ENCODE measurements at regions not wholly inside any gene's neighbourhood (a gene's known extent, or its start where the extent isn't known, plus 50 kb on each side); places are given as distances from the start of the nearest gene placed in this dataset.

DNA sequence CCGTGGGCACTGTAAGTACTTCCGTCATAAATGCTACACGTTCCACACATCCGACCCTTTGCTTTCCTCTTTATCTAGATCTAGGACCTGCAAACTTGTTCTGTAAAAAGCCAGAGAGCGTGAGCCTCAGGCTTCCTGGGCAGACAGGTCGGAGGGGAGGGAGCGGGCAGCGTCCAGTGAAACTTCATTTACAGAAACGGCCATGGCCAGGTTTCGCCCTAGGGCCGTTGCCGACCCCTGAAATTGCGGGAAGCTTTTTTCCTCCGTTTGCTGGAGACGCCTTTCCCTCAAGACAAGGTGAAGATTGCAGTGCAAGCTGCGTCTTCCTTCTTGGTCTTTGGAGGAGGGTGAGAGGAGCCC lies 155.4 kb downstream of the DLL1 start:
- no peak overlapping the region for H3K9ac ChIP-seq (replicated peaks; ENCODE audit: extremely low read depth, insufficient read depth, low read length)
- no TSS peak for BruUV-seq (replicated peaks)
- TF ChIP-seq, protein P1, sequence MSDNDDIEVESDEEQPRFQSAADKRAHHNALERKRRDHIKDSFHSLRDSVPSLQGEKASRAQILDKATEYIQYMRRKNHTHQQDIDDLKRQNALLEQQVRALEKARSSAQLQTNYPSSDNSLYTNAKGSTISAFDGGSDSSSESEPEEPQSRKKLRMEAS (IDR thresholded peaks at IDR 0.05; ENCODE audit: insufficient read depth, insufficient read length) = no peak
- TF ChIP-seq CTCF (IDR thresholded peaks at IDR 0.05; ENCODE audit: extremely low read depth in 1 of 2, insufficient read depth in 1 of 2, low read depth in 1 of 2, low read length in 2 of 2) (no peak), JUN (IDR thresholded peaks at IDR 0.05; ENCODE audit: borderline replicate concordance, insufficient read depth, insufficient read length, low read depth) (no peak), GATA2 (IDR thresholded peaks at IDR 0.05; ENCODE audit: insufficient read depth, insufficient read length, low read depth, low read length) (no peak), MYC (IDR thresholded peaks at IDR 0.05; ENCODE audit: low read depth, low read length) (no peak), EZH2 (IDR thresholded peaks at IDR 0.05; ENCODE audit: borderline replicate concordance, low read depth, low read length, severe bottlenecking) (no peak), FOS (IDR thresholded peaks at IDR 0.05; ENCODE audit: borderline replicate concordance, insufficient read depth, low read length) (no peak), POLR2A (IDR thresholded peaks at IDR 0.05; ENCODE audit: low read depth, low read length) (no peak)
- ChIA-PET CTCF (no interaction called here), POLR2A (no interaction called here)
- intact Hi-C loops (cut with micrococcal nuclease) (no loop called here), dilution Hi-C loops (cut with MboI; ENCODE audit: extremely low pct_ligation_motif_present, low sequenced_read_pairs) (no loop called here)
- no peaks in the 10 kb centered on the region for H3K27me3 ChIP-seq (ENCODE audit: control insufficient read depth in 2 of 2, insufficient read depth in 2 of 2, low read length in 2 of 2)
- no peaks in the 10 kb centered on the region for H3K9me1 ChIP-seq (replicated peaks; ENCODE audit: control insufficient read depth, extremely low read depth, insufficient read depth, low read length)
- FAIRE-seq = no peak
- no peaks in the 10 kb centered on the region for H3K79me2 ChIP-seq (ENCODE audit: control insufficient read depth, insufficient read depth, low read length)
- H3K9me3 ChIP-seq (replicated peaks; ENCODE audit: control insufficient read depth, insufficient read depth, low read length) = no peaks in the 10 kb centered on the region
- H3K4me2 ChIP-seq (ENCODE audit: insufficient read depth, low read length) = no peak overlapping the region
- no peak for DNase-seq (ENCODE audit: low read depth, low spot score)
- no peak overlapping the region for H2AFZ ChIP-seq (ENCODE audit: low read depth, low read length)
- H3K4me1 ChIP-seq (ENCODE audit: control insufficient read depth, extremely low read depth, insufficient read depth, low read length) = no peaks in the 10 kb centered on the region
- H4K20me1 ChIP-seq (replicated peaks; ENCODE audit: control insufficient read depth, extremely low read depth, insufficient read depth, low read length) = no peaks in the 10 kb centered on the region
- no peak overlapping the region for H3K4me3 ChIP-seq (replicated peaks in 1 of 3; ENCODE audit: insufficient read depth in 1 of 3, low read depth in 1 of 3, low read length in 3 of 3)
- no peak overlapping the region for H3K27ac ChIP-seq (ENCODE audit: insufficient read depth, low read depth, low read length)
- H3K36me3 ChIP-seq (ENCODE audit: control insufficient read depth in 2 of 2, extremely low read depth in 1 of 2, insufficient read depth in 2 of 2, low read length in 2 of 2) = no peaks in the 10 kb centered on the region
